ENCODE measurements at regions not wholly inside any gene's neighbourhood (a gene's known extent, or its start where the extent isn't known, plus 50 kb on each side); places are given as distances from the start of the nearest gene placed in this dataset.
"Not testable (repeated sequence)": the region's sequence is repeated elsewhere in the genome, so short reads cannot be mapped to it uniquely, and the experiment has no call there.

DNA sequence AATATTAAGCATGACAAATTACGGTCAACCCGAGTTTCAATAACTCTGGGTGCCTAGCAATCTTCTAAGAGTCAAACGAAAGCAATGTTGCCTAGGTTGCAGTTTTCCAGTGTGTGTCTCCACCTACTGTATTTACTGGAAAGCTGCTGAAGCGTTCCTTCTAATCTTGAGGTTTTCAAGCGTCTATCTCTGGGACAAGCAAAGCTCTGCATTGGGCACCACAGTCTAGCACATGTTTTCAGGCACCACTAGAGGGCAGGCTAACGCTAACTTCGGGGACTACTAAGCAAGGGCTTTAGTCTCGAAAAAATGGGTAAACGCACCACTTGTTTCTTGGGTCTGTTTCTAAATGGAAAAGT is 82.7 kb upstream of the KIF2A start:
- not testable (repeated sequence) for DNase-seq (ENCODE audit: low read depth)

DNA sequence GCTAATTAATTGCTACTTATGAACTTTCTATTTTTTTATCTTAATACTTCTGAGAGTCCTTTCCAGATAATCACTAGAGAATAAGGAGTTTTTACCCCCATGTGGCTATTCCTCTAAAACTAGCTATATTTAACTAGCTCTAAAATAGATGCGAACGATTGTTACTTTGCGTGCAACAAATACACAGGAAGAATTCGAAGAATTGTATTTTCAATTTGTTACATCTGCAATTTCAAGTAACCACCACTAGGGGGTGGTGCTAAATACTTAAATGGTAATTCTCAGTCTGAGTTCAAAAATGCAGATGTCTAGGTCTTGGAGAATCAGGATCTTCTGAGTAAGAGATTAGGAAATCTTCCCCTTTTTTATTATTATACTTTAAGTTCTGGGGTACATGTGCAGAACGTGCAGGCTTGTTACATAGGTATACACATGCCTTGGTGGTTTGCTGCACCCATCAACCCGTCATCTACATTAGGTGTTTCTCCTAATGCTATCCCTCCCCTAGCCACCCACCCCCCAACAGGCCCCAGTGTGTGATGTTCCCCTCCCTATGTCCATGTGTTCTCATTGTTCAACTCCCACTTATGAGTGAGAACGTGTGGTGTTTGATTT is 80.9 kb upstream of the KIF2A start:
- peak; percentile 5 for DNase-seq (ENCODE audit: low read depth)

DNA sequence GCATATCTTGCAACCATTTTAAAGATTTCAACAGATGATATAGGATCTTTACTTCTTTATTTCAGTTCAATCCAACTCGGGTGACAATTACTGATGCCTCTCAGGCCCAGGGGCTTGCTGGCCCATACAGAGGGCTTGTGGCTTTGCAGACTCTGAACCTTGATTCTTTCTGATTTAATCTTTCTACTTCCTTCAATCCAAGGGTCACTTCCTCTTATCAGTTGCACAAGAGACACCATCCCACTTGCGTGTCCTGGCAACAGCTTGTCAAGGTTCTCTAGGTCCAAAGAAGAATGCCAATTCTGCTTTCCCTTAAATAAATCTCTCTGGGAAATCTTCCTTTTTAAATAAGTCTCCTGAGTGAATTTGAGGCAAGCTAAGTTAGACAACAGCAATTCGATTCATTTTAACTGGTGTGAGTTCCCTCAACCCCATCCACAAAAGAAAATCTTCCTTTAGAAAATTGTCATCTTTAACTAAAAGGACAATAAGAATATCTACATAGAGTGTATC is 75.1 kb upstream of the KIF2A start:
- DNase-seq (ENCODE audit: low read depth), result not testable (repeated sequence)

DNA sequence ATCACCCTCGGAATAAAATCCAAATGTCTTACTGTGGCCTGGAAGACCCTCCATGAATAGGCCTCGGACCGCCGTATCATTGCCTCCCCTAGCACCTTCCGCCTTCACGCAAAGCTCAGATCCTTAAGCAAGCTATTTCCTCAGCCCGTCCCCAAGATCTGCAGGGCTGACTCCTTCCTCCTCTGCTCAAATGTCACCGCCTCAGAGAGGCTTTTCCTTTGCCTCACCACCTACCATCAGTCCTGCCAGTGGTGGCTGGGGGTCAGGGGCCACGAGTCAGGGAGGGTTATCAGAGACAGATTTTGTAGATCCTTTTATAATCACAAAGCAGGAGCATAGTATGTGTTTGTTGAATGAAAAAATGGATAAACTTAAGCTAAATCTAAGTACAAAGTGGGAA is 74.4 kb upstream of the KIF2A start:
- no peak for DNase-seq (ENCODE audit: low read depth)

DNA sequence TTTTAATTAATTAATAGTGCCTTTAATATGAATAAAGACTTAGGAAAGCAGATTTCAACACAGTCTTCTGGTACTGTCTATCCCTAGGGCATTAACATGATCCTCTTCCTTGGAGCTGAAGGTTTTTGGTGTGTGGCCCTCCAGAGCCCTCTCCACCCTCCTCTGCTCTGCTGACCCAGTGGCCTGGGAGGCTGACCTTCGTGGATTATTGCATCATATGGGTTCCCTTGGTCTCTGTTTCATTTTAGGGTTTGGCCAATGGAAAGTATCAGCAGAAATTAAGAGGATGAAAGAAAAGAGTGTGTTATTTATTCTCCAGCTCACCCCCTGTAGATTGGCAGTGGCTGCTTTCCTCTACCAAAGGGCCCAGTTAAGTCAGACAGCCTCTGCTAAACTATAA is 73.8 kb upstream of the KIF2A start:
- not testable (repeated sequence) for DNase-seq (ENCODE audit: low read depth)

DNA sequence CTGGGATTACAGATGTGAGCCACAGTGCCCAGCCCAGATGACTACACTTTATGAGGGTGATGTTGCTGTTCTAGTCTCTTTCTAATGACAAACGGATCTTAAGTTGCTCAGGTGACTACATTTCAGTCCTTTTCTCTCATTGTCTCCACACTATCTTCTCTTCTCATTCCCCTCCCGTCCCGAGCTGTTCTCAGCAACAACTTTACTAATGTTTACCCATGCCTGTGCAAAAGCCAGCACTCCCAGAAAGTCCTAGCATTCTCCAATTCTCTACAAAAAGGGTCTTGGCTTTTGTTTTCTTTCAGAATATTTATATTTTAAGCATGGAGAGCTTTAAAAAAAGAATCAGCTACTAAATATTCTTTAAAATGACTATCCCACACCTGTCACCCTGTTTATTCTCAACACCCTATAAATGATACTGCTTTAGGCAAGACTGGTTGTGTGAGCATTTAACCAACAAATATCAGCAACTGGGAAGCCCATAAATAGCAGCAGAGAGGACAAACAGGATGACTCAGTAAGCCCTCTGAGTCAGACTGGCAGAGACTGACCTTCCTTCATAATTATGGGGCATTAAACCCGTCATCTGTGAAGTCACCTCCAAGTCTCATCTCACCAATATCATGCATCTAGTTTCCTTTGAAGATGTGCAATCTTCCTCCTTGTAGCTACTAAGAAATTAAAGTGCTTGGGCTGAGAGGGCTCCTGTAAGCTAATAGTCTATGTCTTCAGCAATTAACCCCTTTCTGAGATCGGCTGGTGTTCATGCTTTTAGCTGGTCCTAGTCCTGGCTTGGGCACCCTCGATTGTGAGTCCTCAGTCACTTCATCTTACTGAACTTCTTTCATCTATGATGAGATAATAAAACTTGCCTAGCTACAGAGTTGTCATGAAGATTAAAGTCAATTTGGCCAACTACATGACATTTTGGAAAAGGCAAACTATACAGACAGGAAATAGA is 72.6 kb upstream of the KIF2A start:
- DNase-seq (ENCODE audit: low read depth), result peak; percentile 68

DNA sequence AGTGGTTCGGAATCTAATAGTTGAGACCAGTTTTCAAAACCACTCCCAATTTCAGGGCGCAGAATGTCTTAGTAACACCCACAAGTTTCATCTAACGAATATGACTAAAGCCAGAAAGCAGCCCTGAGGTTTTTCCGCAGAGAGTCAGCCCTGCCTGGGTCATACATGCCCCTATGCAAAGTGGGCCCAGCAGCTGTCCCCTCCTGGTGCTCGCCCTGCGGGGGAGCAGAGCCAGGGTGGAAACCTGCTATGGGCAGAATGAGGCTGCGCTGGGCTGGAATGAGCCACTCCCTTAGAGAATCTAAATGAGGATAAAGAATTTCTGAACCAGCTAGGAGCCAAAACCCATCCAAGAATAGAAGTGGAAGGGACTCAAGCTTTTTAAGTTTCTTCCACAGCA is 69.4 kb upstream of the KIF2A start:
- not testable (repeated sequence) for DNase-seq (ENCODE audit: low read depth)

DNA sequence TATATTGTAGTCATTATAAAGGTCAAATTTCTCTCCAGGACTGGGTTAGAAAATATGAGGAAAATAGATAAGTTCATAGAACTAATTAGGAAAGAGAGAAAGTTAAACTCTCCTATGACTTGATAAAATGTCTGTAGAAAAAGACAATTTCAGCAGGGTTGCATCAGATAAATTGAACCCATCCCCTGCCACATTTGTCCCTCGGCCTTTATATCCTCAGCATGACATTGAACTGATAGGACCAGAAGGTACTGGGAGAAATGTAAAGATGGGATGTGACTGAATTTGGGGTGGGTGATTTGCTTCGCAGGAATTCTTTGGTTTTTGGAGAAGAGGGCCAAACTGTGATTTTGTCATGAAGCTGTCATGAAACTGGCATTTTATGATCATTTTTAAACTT is 68.1 kb upstream of the KIF2A start:
- not testable (repeated sequence) for DNase-seq (ENCODE audit: low read depth)

DNA sequence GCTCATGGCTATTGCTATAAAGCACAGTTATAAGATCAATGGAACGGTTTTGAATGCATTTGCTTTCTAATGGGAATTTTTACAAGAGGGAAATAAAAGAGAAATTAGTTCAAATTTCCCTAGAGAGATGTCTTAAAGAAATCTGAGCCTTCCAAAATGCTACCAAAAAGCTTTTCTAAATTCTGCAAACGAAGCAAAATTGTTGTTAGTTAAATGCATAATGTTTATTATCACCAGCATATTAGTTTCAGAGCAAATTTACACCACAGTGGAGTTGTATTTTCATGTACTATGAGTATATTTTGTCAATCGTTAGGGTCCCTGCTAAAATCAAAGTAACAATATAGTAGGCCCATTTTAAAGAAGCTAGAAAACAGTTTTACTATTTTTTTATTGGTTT is 67.4 kb upstream of the KIF2A start:
- DNase-seq (ENCODE audit: low read depth), result not testable (repeated sequence)

DNA sequence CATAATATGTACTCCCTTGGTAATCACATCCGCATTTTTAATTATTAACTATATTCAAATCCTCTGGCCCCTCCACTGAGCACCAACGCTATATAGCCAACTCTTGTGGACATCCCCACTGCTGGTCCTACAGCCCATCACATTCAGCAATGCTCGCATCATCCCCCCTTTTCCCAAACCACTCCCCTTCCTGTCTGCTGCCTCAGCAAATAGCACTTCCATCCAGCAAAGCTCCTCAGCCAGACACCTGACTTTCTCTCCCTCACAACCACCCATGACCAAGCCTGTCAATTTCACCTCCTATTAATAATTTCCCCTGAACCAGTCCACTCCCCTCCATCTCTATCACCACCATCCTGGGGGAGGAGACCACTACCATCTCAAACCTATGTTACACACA is 65.5 kb upstream of the KIF2A start:
- not testable (repeated sequence) for DNase-seq (ENCODE audit: low read depth)

DNA sequence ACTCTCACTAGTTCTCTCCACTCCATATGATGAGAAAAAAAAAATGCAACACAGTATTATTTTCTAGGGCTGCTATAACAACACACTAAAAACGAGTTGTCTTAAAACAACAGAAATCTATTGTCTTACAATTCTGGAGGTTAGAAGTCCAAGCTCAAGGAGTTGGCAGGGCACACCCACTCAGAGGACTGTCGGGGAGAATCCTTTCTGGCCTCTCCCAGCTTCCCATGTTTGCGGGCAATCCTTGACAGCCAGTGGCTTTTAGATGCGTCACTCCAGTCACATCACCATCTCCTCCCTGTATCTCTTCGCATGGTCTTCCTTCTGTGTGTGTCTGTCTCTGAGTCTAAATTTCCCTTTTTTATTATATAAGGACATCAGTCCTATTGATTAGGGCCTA is 64.0 kb upstream of the KIF2A start:
- DNase-seq (ENCODE audit: low read depth), result not testable (repeated sequence)

DNA sequence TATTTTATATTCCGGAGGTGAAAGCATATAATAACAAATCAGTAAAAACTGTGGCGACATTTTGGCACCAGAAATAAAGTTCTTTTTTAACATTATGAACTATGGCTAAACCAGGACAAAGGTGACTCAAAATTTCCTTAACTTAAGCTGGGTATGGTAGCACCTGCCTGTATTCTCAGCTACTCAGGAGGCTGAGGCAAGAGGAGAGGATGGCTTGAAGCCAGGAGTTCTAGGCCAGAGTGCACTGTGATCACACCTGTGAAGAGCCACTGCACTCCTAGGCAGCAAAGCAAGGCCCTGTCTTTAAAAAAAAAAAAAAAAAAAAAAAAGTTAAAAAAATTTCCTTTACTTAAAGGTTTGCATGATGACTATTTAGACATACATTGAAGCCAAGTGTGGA is 63.0 kb upstream of the KIF2A start:
- not testable (repeated sequence) for DNase-seq (ENCODE audit: low read depth)

DNA sequence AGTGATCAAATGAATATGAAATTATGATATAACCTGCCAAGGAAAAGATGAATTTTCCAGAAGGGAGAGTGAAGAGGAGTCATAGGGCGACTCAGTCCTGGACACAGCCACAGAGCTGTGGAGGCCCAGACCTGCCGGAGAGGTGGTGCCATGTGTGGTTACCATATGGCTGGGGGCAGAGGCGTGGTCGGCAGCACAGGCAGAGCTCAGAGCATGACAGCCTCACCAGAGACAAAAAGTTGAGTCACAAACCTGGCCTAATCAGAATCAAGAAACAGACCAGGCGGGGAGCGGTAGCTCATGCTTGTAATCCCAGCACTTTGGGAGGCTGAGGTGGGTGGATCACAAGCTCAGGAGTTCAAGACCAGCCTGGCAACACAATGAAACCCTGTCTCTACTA is 57.8 kb upstream of the KIF2A start:
- peak; percentile 22 for DNase-seq (ENCODE audit: low read depth)

DNA sequence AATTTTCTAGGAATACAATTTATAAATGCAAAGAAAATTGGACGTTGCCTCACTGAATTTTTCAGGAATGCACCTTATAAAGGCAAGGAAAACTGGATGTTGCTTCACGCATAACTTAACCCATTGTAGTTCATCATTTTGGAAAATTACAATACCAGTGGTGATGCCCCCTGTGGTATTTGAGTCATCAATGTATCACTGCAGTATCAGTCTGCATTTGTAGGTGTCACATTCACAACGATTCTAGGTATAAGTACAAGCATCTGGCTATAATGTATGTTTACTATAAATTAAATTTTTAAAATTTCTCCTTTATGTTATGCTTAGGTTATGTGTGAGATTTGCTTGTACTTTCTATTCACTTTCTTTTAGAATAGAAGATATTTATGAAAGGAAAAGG is 55.9 kb upstream of the KIF2A start:
- DNase-seq (ENCODE audit: low read depth), result not testable (repeated sequence)

DNA sequence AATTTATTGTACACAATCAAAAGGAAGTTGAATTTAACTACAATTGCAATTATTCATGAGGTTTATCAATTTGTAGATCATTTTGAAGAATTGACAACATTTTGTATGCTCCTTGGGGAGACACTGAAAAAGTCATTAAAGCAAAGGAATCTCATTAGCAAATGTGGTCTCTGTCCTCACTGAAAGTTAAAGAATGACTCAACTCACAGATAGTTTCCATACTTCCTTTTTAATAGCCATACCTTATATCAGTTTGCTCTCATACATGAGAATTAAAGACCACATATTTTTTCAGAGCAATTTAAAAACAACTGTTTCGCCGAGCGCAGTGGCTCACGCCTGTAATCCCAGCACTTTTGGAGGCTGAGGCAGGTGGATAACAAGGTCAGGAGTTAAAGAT is 55.1 kb upstream of the KIF2A start:
- DNase-seq (ENCODE audit: low read depth), result not testable (repeated sequence)

DNA sequence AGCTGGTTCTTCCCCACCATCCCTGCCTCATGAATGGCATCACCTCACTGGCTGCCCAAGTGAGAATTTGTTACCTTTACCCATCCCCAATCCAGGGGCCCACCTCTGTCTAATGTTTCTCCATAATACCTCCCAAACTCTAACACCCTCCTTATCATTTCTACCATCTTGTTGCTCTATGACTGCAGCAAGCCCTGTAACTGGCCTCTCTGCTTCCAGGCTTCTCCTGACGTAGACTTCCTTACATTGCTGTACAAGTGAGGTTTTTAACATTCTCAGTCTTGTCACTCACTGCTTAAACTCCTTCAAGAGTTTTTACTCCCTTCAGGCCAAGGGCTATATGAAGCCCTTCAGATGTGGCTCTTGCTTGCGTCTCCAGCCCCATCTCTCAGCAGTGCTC is 53.5 kb upstream of the KIF2A start:
- DNase-seq (ENCODE audit: low read depth), result not testable (repeated sequence)

DNA sequence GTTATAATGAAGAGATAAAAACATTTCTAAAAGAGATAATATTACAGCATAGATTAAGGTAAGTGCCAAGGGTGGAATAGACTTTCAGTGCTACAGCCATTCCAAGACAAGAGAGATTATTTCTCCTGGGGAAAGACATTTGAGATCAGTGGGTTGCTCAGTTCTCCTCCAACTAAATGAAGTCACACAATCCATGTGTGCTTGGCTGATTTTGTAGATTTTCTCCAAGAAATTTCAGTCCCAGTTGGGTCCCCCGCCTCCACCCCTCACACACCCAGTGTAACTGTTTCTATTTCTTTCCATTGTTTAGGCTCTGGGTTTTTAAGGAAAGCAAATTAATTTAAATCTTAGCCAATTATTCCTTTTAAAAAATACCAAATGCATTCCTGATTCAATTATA is 50.5 kb upstream of the KIF2A start:
- not testable (repeated sequence) for DNase-seq (ENCODE audit: low read depth)

DNA sequence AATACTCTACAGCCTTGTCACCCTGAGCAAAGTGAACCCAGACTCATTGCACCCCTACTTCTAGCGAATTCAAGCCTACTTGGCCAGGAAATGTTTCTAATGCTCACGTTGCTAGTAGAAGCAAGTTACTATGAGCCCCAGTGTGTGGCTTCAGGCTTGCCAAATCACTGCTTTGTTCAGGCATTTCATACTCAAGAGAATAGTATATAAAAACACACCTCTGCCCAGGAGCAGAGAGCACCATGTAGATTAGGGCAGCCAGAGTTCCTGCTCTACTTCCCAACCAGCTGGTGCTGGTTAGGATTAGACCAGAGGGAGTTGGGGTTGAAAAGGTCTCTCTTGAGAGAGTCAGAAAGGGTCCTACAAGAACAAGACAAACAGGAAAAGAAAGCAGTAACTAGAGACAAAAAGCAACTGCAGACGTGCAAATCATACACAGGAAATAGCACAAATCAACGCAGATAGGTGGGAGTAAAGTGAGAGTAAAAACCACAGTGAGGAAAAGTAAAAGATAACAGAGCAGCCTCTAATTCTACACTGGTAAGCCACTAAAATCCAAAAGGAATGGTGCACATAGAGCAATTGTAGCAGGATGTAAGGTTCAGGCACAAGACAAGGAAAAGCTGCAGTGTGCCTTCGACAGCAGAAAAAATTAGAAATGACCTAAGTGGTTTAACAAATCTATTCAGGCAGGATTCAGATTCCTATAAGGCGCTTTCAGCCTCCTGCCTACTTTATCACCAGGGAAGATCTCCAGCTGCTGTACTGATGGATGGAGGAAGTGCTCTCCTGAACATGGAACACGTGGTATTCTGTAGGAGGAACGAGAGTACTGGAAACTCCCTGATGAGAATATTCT is 49.6 kb upstream of the KIF2A start:
- peak; percentile 4 for DNase-seq (ENCODE audit: low read depth)

Measured in ELR (cell line).